GM23338 (cell line): ENCODE measurements at regions not wholly inside any gene's neighbourhood (a gene's known extent, or its start where the extent isn't known, plus 50 kb on each side); places are given as distances from the start of the nearest gene placed in this dataset.

Experiments
- ATAC-seq: fragments of 200-7000 bp; cut with Tn5 transposase; 3 replicates; pipeline ENCODE4 v1.9.1; 2020
- DNase-seq: peaks from one replicate; pipeline ENCODE4 v3.0.0-alpha.2; 2015; ENCODE audit warnings: low spot score
- H2AFZ ChIP-seq: fragments of 200-600 bp; sonication (generic); 2 replicates; pipeline ENCODE4 v1.8.0; 2016; ENCODE audit warnings: antibody characterized with exemption, mild to moderate bottlenecking, moderate library complexity
- H3F3A ChIP-seq: fragments of 200-600 bp; sonication (generic); replicated peaks from 2 replicates; pipeline ENCODE4 v1.8.0; 2017; ENCODE audit warnings: antibody characterized with exemption, mixed run types, low read depth
- H3K27ac ChIP-seq: fragments of 200-600 bp; sonication (generic); 2 replicates; pipeline ENCODE4 v1.6.1; 2016; ENCODE audit warnings: low read depth
- H3K27me3 ChIP-seq: fragments of 200-600 bp; sonication (generic); 2 replicates; pipeline ENCODE4 v1.8.0; 2016; ENCODE audit warnings: mild to moderate bottlenecking, mixed run types, moderate library complexity; ENCODE audit not compliant: insufficient read depth
- H3K36me3 ChIP-seq: fragments of 200-600 bp; sonication (generic); 2 replicates; pipeline ENCODE4 v1.8.0; 2016; ENCODE audit warnings: mild to moderate bottlenecking; ENCODE audit not compliant: insufficient read depth
- H3K4me1 ChIP-seq: fragments of 200-600 bp; sonication (generic); 2 replicates; pipeline ENCODE4 v1.8.0; 2016; ENCODE audit warnings: mild to moderate bottlenecking, moderate library complexity; ENCODE audit not compliant: insufficient read depth
- H3K4me2 ChIP-seq: fragments of 200-600 bp; sonication (generic); 2 replicates; pipeline ENCODE4 v1.7.1; 2017; ENCODE audit warnings: mixed run types
- H3K4me3 ChIP-seq: fragments of 200-600 bp; sonication (generic); 2 replicates; pipeline ENCODE4 v1.6.1; 2016; ENCODE audit warnings: mixed run types
- H3K79me2 ChIP-seq: fragments of 200-600 bp; sonication (generic); replicated peaks from 2 replicates; pipeline ENCODE4 v1.8.0; 2017; ENCODE audit warnings: mild to moderate bottlenecking; ENCODE audit not compliant: insufficient read depth
- H3K9me2 ChIP-seq: fragments of 200-600 bp; sonication (generic); 2 replicates; pipeline ENCODE4 v1.8.0; 2017; ENCODE audit not compliant: insufficient read depth
- H4K20me1 ChIP-seq: fragments of 200-600 bp; sonication (generic); replicated peaks from 2 replicates; pipeline ENCODE4 v1.8.0; 2017; ENCODE audit warnings: mild to moderate bottlenecking; ENCODE audit not compliant: insufficient read depth
- H3K27ac Mint-ChIP-seq: 2 replicates; pipeline ENCODE4 v1.8.0; 2020; ENCODE audit warnings: inconsistent platforms, mild to moderate bottlenecking, moderate library complexity, mixed read lengths
- H3K27me3 Mint-ChIP-seq: 3 replicates; pipeline ENCODE4 v1.8.0; 2022; ENCODE audit warnings: low read depth, mild to moderate bottlenecking, moderate library complexity, mixed read lengths, inconsistent platforms; ENCODE audit not compliant: insufficient read depth, poor library complexity
- H3K36me3 Mint-ChIP-seq: 3 replicates; pipeline ENCODE4 v1.8.0; 2021; ENCODE audit warnings: low read depth, mild to moderate bottlenecking, inconsistent platforms, moderate library complexity, mixed read lengths
- H3K4me1 Mint-ChIP-seq: 3 replicates; pipeline ENCODE4 v1.8.0; 2020; ENCODE audit warnings: mild to moderate bottlenecking, inconsistent platforms, mixed read lengths
- H3K4me3 Mint-ChIP-seq: 3 replicates; pipeline ENCODE4 v1.8.0; 2021; ENCODE audit warnings: moderate library complexity, mild to moderate bottlenecking, inconsistent platforms, mixed read lengths
- H3K9me3 Mint-ChIP-seq: 3 replicates; pipeline ENCODE4 v1.8.0; 2020; ENCODE audit warnings: moderate library complexity, mild to moderate bottlenecking, inconsistent platforms, mixed read lengths
- CREB1 ChIP-seq: fragments of 250-450 bp; sonication (Bioruptor Pico); IDR thresholded peaks from 2 replicates; pipeline ENCODE4 v1.5.0; 2020; ENCODE audit warnings: low read depth, mild to moderate bottlenecking, moderate library complexity
- EZH2phosphoT487 ChIP-seq: fragments of 200-600 bp; sonication (generic); IDR thresholded peaks from one replicate; pipeline ENCODE4 v1.8.1; 2018; ENCODE audit warnings: antibody characterized with exemption; ENCODE audit not compliant: unreplicated experiment
- NANOG ChIP-seq: IDR thresholded peaks from 2 replicates; pipeline ENCODE4 v1.6.1; 2016; ENCODE audit warnings: antibody characterized with exemption, borderline replicate concordance
- POLR2AphosphoS5 ChIP-seq: IDR thresholded peaks from 2 replicates; pipeline ENCODE4 v1.6.1; 2016; ENCODE audit warnings: antibody characterized with exemption, low read depth
- ZNF114 ChIP-seq: fragments of 250-450 bp; sonication (Bioruptor Pico); IDR thresholded peaks from 2 replicates; pipeline ENCODE4 v1.5.0; 2020; ENCODE audit warnings: mild to moderate bottlenecking, moderate library complexity
- ZNF331 ChIP-seq: fragments of 250-450 bp; sonication (Bioruptor Pico); IDR thresholded peaks from 2 replicates; pipeline ENCODE4 v1.5.0; 2020; ENCODE audit warnings: low read depth, mild to moderate bottlenecking, moderate library complexity
- TF ChIP-seq, protein P1 (sequence below), 2 experiments: fragments of 200-600 bp in 1 of 2; sonication (generic) in 1 of 2; conservative IDR thresholded peaks; 2 replicates each; pipeline versions ENCODE4 v1.5.1 to v1.6.1; 2016 to 2017; ENCODE audit warnings: antibody characterized with exemption in 2 of 2, low read depth in 2 of 2, mild to moderate bottlenecking in 2 of 2, moderate library complexity in 1 of 2
- TF ChIP-seq, protein P2 (sequence below): IDR thresholded peaks from one replicate; pipeline ENCODE4 v1.6.1; 2018; ENCODE audit warnings: antibody characterized with exemption; ENCODE audit not compliant: unreplicated experiment

DNA sequence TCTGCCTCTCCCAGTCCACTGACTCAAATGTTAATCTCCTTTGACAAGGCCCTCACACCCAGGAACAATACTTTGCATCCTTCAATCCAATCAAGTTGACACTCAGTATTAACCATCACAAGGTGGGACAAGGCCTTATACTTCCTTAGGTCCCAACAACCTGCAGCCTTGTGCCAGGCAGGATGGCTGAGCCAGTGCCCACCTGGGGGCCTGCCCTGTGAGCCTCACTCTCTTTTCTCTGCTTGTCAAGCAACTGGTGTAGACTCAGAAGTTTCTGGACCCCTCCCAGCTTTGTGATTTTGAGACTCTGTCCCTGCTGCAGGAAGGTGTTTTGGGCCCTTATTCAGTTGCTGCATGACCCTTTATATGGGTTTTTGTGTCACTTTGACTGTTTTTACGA is 310.0 kb upstream of the C1orf174 start:
- Histone ChIP-seq H3K9me2 (no peaks in the 10 kb centered on the region), H3K4me1 (no peaks in the 10 kb centered on the region), H3K27ac (no peak overlapping the region), H3K4me2 (no peak overlapping the region), H3K79me2 (no peaks in the 10 kb centered on the region), H4K20me1 (no peaks in the 10 kb centered on the region), H3K4me3 (no peak overlapping the region), H3F3A (no peaks in the 10 kb centered on the region), H3K36me3 (no peaks in the 10 kb centered on the region; the same call in 1 of the 2 replicates), H2AFZ (no peak overlapping the region), H3K27me3 (no peaks in the 10 kb centered on the region)
- DNase-seq: no peak
- Mint-ChIP-seq H3K4me1 (no peaks in the 10 kb centered on the region), H3K27ac (no peak overlapping the region), H3K9me3 (peaks cover 96% of the 10 kb centered on the region), H3K4me3 (no peak overlapping the region), H3K36me3 (peaks cover 35% of the 10 kb centered on the region; the same call in 2 of the 3 replicates), H3K27me3 (no peaks in the 10 kb centered on the region)
- TF ChIP-seq EZH2phosphoT487: no peak
- TF ChIP-seq POLR2AphosphoS5: no peak
- no peak for ATAC-seq

DNA sequence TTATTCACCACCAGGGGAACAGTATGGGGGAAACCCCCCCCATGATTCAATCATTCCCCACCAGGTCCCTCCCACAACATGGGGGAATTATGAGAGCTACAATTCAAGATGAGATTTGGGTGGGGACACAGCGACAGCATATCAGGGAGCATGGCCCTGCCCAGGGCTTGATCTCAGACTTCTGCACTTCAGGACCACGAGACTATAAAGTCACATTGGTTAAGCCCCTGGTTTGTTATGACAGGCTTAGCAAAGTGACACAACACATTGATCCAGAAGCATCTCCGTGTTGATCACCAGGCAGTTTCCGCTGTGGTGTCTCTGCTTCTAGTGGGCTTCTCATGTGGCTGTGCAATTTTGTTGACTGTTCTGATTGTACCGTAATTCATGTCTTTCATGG is 312.7 kb upstream of the C1orf174 start:
- H3K27me3 Mint-ChIP-seq: no peaks in the 10 kb centered on the region
- no peak for TF ChIP-seq NANOG
- TF ChIP-seq CREB1 (CRISPR knock-in tag): no peak
- no peak for TF ChIP-seq ZNF114 (CRISPR knock-in tag)
- TF ChIP-seq, protein P1, sequence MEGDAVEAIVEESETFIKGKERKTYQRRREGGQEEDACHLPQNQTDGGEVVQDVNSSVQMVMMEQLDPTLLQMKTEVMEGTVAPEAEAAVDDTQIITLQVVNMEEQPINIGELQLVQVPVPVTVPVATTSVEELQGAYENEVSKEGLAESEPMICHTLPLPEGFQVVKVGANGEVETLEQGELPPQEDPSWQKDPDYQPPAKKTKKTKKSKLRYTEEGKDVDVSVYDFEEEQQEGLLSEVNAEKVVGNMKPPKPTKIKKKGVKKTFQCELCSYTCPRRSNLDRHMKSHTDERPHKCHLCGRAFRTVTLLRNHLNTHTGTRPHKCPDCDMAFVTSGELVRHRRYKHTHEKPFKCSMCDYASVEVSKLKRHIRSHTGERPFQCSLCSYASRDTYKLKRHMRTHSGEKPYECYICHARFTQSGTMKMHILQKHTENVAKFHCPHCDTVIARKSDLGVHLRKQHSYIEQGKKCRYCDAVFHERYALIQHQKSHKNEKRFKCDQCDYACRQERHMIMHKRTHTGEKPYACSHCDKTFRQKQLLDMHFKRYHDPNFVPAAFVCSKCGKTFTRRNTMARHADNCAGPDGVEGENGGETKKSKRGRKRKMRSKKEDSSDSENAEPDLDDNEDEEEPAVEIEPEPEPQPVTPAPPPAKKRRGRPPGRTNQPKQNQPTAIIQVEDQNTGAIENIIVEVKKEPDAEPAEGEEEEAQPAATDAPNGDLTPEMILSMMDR (conservative IDR thresholded peaks at IDR 0.05; ENCODE audit: low read depth in 2 of 2): no peak
- TF ChIP-seq, protein P2, sequence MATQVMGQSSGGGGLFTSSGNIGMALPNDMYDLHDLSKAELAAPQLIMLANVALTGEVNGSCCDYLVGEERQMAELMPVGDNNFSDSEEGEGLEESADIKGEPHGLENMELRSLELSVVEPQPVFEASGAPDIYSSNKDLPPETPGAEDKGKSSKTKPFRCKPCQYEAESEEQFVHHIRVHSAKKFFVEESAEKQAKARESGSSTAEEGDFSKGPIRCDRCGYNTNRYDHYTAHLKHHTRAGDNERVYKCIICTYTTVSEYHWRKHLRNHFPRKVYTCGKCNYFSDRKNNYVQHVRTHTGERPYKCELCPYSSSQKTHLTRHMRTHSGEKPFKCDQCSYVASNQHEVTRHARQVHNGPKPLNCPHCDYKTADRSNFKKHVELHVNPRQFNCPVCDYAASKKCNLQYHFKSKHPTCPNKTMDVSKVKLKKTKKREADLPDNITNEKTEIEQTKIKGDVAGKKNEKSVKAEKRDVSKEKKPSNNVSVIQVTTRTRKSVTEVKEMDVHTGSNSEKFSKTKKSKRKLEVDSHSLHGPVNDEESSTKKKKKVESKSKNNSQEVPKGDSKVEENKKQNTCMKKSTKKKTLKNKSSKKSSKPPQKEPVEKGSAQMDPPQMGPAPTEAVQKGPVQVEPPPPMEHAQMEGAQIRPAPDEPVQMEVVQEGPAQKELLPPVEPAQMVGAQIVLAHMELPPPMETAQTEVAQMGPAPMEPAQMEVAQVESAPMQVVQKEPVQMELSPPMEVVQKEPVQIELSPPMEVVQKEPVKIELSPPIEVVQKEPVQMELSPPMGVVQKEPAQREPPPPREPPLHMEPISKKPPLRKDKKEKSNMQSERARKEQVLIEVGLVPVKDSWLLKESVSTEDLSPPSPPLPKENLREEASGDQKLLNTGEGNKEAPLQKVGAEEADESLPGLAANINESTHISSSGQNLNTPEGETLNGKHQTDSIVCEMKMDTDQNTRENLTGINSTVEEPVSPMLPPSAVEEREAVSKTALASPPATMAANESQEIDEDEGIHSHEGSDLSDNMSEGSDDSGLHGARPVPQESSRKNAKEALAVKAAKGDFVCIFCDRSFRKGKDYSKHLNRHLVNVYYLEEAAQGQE: no peak
- no peak for TF ChIP-seq EZH2phosphoT487
- no peak for TF ChIP-seq ZNF331 (CRISPR knock-in tag)
- peaks cover 34% of the 10 kb centered on the region for H3K36me3 Mint-ChIP-seq
- H2AFZ ChIP-seq: no peak overlapping the region
- H3K4me3 Mint-ChIP-seq: no peak overlapping the region
- H4K20me1 ChIP-seq: no peaks in the 10 kb centered on the region
- H3K4me1 Mint-ChIP-seq: no peaks in the 10 kb centered on the region
- H3K9me3 Mint-ChIP-seq: peaks cover 96% of the 10 kb centered on the region
- no peak overlapping the region for H3K4me3 ChIP-seq
- H3K36me3 ChIP-seq: no peaks in the 10 kb centered on the region
- H3K27ac ChIP-seq: no peak overlapping the region
- H3K9me2 ChIP-seq: no peaks in the 10 kb centered on the region
- no peaks in the 10 kb centered on the region for H3K27me3 ChIP-seq
- H3K4me2 ChIP-seq: no peak overlapping the region
- DNase-seq (no peak), ATAC-seq (no peak)
- H3F3A ChIP-seq: no peaks in the 10 kb centered on the region
- H3K27ac Mint-ChIP-seq: no peak overlapping the region
- no peaks in the 10 kb centered on the region for H3K4me1 ChIP-seq
- H3K79me2 ChIP-seq: no peaks in the 10 kb centered on the region
